Mammary epithelial cell (primary cell): ENCODE measurements at regions not wholly inside any gene's neighbourhood (a gene's known extent, or its start where the extent isn't known, plus 50 kb on each side); places are given as distances from the start of the nearest gene placed in this dataset.

Experiments
- EZH2 ChIP-seq: IDR thresholded peaks from 2 replicates; pipeline ENCODE4 v1.6.1; 2012; ENCODE audit warnings: low read length, inconsistent platforms, borderline replicate concordance
- TF ChIP-seq, protein P1 (sequence below), 2 donors: IDR thresholded peaks in 1 of 2; conservative IDR thresholded peaks in 1 of 2; 2 replicates each; pipeline ENCODE4 v1.5.1; 2011 to 2012; ENCODE audit warnings: inconsistent platforms in 2 of 2, low read length in 2 of 2, mild to moderate bottlenecking in 2 of 2, control low read depth in 1 of 2, low read depth in 1 of 2; ENCODE audit not compliant: insufficient read depth in 1 of 2; ENCODE audit errors: extremely low read depth in 1 of 2

DNA sequence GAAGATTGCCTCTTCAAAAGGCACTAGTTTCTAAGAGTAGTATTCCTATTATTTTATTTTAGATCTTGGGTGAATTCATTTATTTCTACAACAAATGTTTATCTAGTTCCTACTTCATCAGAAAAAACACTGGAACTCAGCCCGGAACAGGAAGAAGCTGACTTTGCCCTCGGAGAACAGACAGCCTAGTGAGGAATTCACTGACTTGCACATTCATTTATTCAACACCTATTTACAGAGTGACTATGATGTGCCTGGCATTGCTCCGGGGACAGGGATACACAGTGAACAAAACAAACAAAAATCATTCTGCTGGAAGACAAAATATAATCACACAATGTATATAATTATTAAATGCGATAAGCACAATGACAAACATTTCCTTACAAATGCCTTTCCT lies 54.4 kb upstream of the SDK1 start:
- TF ChIP-seq, protein P1, sequence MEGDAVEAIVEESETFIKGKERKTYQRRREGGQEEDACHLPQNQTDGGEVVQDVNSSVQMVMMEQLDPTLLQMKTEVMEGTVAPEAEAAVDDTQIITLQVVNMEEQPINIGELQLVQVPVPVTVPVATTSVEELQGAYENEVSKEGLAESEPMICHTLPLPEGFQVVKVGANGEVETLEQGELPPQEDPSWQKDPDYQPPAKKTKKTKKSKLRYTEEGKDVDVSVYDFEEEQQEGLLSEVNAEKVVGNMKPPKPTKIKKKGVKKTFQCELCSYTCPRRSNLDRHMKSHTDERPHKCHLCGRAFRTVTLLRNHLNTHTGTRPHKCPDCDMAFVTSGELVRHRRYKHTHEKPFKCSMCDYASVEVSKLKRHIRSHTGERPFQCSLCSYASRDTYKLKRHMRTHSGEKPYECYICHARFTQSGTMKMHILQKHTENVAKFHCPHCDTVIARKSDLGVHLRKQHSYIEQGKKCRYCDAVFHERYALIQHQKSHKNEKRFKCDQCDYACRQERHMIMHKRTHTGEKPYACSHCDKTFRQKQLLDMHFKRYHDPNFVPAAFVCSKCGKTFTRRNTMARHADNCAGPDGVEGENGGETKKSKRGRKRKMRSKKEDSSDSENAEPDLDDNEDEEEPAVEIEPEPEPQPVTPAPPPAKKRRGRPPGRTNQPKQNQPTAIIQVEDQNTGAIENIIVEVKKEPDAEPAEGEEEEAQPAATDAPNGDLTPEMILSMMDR (conservative IDR thresholded peaks at IDR 0.05 in 1 of 2, IDR thresholded peaks at IDR 0.05 in 1 of 2; ENCODE audit: extremely low read depth in 1 of 2, insufficient read depth in 1 of 2, low read depth in 1 of 2, low read length in 2 of 2) = no peak
- no peak for TF ChIP-seq EZH2
